NCI-H2029 (cell line): ENCODE measurements at regions not wholly inside any gene's neighbourhood (a gene's known extent, or its start where the extent isn't known, plus 50 kb on each side); places are given as distances from the start of the nearest gene placed in this dataset.

Source experiments
- DNase-seq: peaks from one replicate; lab custom pipeline; 2025; lab: John Stamatoyannopoulos, UW

- no peak for DNase-seq
Measured at GRCh38 chr17:72409405-72410002, 288.7 kb downstream of the SOX9 start.

GRCh38 chr17:72411124-72411563, 290.3 kb downstream of the SOX9 start:
- no peak for DNase-seq

- no peak for DNase-seq
Measured at GRCh38 chr17:72412650-72413076, 291.8 kb downstream of the SOX9 start.

GRCh38 chr17:72413077-72414031, 292.5 kb downstream of the SOX9 start:
- DNase-seq: no peak

GRCh38 chr17:72414032-72414396, 293.2 kb downstream of the SOX9 start:
- DNase-seq: no peak

GRCh38 chr17:72414967-72415853, 294.4 kb downstream of the SOX9 start:
- DNase-seq: no peak

- DNase-seq: no peak
Measured at GRCh38 chr17:72416054-72416675, 295.3 kb downstream of the SOX9 start.

GRCh38 chr17:72416905-72417304, 296.1 kb downstream of the SOX9 start:
- DNase-seq: no peak

- DNase-seq: no peak
Measured at GRCh38 chr17:72417627-72418026, 296.8 kb downstream of the SOX9 start.

GRCh38 chr17:72419866-72420774, 299.3 kb downstream of the SOX9 start:
- DNase-seq: no peak

GRCh38 chr17:72420775-72421127, 299.9 kb downstream of the SOX9 start:
- no peak for DNase-seq

GRCh38 chr17:72421128-72422092, 300.6 kb downstream of the SOX9 start:
- DNase-seq: no peak

GRCh38 chr17:72422204-72422504, 301.3 kb downstream of the SOX9 start:
- no peak for DNase-seq

GRCh38 chr17:72422505-72423285, 301.9 kb downstream of the SOX9 start:
- DNase-seq: no peak

GRCh38 chr17:72423286-72423589, 302.4 kb downstream of the SOX9 start:
- DNase-seq: no peak

GRCh38 chr17:72423718-72424117, 302.9 kb downstream of the SOX9 start:
- no peak for DNase-seq

GRCh38 chr17:72424505-72425117, 303.8 kb downstream of the SOX9 start:
- DNase-seq: no peak

- DNase-seq: no peak
Measured at GRCh38 chr17:72425133-72425793, 304.4 kb downstream of the SOX9 start.
